GM18498 (cell line): ENCODE measurements at regions not wholly inside any gene's neighbourhood (a gene's known extent, or its start where the extent isn't known, plus 50 kb on each side); places are given as distances from the start of the nearest gene placed in this dataset.
A peak's percentile ranks its signal among the peaks of the same experiment; 100 is the strongest.
"Not testable (repeated sequence)": the region's sequence is repeated elsewhere in the genome, so short reads cannot be mapped to it uniquely, and the experiment has no call there.

Experiments
- ATAC-seq: cut with Tn5 transposase; IDR thresholded peaks from one replicate; pipeline ENCODE4 v1.9.1; 2021; ENCODE audit warnings: mild to moderate bottlenecking, moderate library complexity; ENCODE audit not compliant: unreplicated experiment

DNA sequence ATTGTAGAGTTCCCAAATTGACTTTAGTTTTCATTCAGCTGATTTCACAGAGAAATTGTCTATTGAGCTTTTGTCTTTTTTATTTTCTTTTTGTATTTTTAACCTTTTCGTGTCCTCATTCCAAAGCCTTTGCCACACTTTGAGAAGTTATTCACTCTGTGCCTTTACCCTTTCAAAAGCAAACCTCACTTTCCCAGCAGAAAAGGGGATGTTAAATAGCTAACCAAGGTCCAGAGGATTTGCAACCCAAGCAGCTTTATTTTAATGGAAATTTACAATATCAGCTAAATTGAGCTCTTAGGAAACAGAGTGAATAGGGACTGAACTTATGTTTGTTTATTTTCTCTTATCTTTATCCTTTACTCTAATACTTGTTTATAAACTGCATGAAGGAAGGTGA, 428.8 kb downstream of the PCDH7 start:
- ATAC-seq, result no peak

GRCh38 chr4:31156221-31156620, 436.1 kb downstream of the PCDH7 start:
- no peak for ATAC-seq

DNA sequence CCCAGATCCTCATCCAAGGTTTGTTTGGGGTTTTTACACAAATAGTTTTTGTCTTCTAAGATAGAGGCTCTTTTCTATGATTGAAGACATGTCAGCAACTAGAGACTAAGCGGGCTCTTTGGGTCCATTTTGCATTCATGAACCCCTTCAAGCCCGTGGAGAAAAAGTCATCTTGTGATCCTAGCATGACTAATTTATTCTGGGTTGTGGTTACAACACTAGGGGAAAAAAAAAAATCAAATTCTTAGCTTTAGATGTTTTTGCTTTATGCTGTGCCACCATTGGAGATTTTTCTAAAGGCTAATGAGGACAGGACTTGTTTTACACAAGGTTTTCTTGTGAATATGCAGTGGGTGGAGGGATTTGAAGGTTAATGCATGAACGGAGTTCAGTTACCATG, 440.0 kb downstream of the PCDH7 start:
- no peak for ATAC-seq

- no peak for ATAC-seq
Observed at GRCh38 chr4:31169846-31170245, 449.7 kb downstream of the PCDH7 start.

GRCh38 chr4:31171362-31171761, 451.2 kb downstream of the PCDH7 start:
- ATAC-seq, result no peak

DNA sequence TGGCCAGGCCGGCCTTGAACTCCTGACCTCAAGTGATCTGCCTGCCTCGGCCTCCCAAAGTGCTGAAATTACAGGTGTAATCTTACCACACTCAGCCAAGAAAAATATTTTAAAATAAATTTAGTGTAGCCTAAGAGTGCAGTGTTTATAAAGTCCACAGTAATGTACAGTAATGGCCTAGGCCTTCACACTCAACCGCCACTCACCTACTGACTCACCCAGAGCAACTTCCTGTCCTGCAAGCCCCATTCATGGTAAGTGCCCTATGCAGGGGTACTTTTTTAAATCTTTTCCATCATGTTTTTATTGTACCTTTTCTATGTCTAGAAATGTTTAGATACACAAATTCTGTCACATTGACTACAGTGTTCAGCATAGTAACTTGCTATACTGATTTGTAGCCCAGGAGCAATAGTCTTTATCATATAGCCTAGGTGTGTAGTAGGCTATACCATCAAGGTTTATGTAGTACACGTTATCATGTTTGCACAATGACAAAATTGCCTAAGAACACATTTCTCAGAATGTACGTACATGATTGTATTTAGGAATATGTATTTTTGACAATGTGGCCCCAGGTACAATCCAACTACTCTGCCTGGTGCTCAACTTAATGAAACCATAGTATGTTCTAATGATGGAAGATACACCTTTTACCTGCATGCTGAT, 455.2 kb downstream of the PCDH7 start:
- ATAC-seq, result no peak

- no peak for ATAC-seq
Observed at GRCh38 chr4:31183256-31183655, 463.1 kb downstream of the PCDH7 start.

- ATAC-seq, result no peak
Observed at GRCh38 chr4:31185014-31185585, 464.9 kb downstream of the PCDH7 start.

DNA sequence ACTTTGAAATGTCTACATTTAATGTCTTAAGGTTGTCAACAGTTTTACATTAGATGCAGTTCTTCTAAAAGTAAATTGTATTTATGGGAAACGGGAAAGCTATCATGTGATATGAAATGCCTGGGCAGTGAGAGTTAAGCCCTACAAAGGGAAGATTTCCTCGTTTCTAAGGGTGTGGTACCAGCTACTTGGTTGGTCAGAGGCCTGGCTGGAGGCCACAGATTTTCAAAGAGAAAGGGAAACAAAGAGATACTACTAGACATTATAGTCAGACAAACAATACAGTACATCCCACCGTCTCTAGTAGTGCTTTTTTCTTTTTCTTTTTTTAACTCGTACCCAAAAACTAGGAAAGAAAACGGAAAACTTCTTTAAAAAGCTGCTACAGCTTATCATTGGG, 467.8 kb downstream of the PCDH7 start:
- ATAC-seq, result no peak

DNA sequence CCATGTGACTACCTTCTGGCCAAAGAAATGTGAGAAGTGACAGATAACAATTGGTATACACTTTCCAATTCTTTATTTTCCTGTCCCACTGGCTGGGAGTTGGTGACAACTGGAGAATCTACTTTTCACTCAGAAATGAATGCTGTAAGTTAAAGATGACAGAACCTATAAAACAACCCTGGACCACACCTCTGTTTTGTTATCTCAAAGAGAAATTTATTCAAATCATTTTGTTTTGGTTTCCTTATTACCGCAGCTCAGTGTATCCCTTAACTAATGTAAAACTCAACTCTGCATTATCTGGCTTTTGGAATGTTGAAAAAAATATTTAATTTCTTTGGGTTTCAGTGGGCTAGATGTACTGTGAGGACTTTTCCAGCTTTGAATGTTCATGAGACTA, 469.8 kb downstream of the PCDH7 start:
- no peak for ATAC-seq

DNA sequence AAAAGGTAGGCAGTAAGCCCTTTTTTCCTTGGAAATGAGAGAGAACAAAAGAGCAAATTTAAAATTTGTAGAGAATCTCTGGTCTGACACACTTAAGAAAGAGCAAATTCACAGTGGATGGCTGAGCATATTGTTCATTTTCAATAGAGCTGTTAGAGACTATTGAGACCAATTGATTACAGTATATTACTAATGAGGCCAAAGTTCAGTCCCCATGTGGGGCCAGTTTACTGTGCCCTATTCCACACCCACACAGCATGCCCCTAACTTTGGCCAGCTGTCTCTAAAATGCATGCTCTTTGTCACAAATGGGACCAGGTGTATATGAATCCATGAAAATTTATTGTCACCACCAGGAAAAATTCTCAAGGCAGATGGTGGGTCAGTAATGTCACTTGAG, 470.5 kb downstream of the PCDH7 start:
- no peak for ATAC-seq

- no peak for ATAC-seq
Observed at GRCh38 chr4:31192341-31192740, 472.2 kb downstream of the PCDH7 start.

GRCh38 chr4:31193521-31193920, 473.4 kb downstream of the PCDH7 start:
- no peak for ATAC-seq

DNA sequence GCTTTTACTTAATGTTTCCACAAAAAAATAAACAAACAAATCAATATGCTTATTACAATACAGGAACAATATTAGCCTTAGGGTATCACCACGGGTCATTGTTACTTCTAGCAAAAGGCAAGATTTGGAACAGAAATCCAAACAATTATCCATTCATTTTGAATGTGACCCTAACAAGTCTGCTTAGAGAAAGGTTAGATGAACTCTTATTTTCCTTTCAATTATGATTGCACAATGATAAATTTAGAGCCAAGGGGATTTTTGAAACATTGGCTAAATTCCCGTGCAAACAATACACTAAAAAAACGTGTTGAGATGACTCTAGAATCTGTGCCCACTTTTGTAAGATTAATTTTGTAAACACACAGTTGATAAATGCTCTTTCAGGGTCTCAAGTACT, 474.7 kb downstream of the PCDH7 start:
- no peak for ATAC-seq

GRCh38 chr4:31199644-31200043, 479.5 kb downstream of the PCDH7 start:
- no peak for ATAC-seq

DNA sequence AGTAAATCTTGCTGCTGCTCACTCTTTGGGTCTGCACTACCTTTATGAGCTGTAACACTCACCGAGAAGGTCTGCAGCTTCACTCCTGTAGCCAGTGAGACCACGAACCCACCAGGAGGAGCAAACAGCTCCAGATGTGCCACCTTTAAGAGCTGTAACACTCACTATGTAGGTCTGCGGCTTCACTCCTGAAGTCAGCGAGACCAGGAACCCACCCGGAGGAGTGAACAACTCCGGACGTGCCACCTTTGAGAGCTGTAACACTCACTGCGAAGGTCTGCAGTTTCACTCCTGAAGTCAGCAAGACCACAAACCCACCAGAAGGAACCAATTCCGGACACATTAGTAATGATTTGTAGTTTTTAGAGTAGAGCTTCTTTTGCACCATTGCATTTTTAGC, 481.9 kb downstream of the PCDH7 start:
- ATAC-seq, result not testable (repeated sequence)

- ATAC-seq, result no peak
Observed at GRCh38 chr4:31204874-31205273, 484.7 kb downstream of the PCDH7 start.

DNA sequence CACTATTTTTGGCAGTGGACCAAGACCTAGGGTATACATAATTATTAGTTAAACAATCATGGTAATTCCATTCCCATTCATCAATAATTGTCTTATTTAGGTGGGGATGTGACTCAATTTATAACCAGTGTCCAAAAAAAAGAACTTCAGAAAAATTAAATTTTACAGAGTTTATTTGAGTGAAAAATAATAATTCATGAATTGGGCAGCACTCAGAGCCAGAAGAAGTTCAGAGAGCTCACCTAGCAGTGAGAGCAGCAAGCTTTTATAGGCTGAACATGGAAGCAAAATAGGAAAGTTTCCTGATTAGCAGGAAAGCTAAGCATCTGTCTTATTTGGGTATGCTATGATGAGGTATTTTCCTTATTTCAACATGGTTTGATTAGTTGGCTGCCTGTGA, 500.8 kb downstream of the PCDH7 start:
- no peak for ATAC-seq

DNA sequence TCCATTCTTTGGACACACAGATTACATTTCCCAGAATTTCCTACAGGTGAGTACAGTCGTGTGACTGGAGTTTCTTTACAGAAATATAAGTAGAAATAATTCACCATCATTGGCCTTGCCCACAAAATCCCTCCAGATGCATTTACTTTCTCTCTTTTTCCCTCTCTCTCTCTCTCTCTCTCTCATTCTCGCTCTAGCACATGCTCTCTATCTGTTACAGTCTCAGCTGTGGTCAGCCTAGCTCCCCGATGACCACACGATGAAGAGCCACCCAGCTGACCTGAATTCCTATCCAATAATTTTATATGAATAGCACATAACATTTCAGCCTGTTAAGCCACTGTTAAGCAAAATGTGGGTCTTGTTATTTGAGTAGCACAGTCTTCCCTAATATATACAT, 507.9 kb downstream of the PCDH7 start:
- no peak for ATAC-seq

DNA sequence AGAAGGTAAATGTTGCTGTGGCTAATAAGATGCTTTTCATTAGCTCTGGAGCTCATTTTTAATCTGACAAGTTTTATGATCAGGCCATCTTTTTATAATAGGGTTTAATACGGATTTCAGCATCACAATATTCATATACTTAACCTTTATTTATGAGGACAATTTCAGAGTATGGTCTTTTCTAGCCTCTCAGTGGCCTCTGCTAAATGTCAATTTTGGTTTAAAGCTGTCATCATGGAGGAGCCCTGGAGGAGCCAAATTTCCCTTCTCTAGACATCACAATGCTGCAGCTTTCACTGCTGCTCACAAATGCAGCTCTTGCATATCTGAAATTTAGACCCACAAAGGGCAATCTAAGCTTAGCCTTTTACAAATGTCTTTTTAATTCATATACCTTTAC, 510.4 kb downstream of the PCDH7 start:
- ATAC-seq, result no peak

DNA sequence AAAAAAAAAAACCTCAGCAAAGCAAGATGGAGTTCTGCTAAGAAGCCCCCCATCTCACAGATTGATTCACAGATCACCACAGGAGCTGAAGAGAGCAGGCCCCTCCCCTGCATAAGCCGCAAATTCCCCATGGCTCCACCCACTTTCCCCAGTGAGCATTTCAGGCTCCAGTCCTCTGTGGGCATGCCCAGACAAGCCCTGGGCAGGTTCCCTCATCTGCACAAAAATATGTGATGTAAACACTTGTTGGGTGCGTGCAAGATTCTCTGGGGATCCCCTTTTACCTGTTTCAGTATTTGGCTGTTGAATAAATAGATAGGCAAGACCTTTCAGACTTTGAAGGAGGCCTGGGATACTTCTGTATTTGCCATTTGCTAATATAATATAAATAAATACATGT, 514.3 kb downstream of the PCDH7 start:
- ATAC-seq, result peak; percentile 83

GRCh38 chr4:31234901-31235300, 514.7 kb downstream of the PCDH7 start:
- peak; percentile 11 for ATAC-seq

- no peak for ATAC-seq
Observed at GRCh38 chr4:31236020-31236638, 516.0 kb downstream of the PCDH7 start.
